ENCODE measurements at regions not wholly inside any gene's neighbourhood (a gene's known extent, or its start where the extent isn't known, plus 50 kb on each side); places are given as distances from the start of the nearest gene placed in this dataset.

- Histone ChIP-seq H3K36me3 (ENCODE audit: insufficient read depth, low read length) (no peaks in the 10 kb centered on the region), H3K27me3 (ENCODE audit: insufficient read depth, low read length, poor library complexity, severe bottlenecking) (no peaks in the 10 kb centered on the region), H2AFZ (ENCODE audit: low read length) (no peak overlapping the region), H4K20me1 (ENCODE audit: insufficient read depth, low read length, poor library complexity, severe bottlenecking) (no peaks in the 10 kb centered on the region), H3K4me2 (ENCODE audit: low read depth, low read length, poor library complexity, severe bottlenecking) (no peak overlapping the region), H3K79me2 (ENCODE audit: insufficient read depth, low read length) (no peaks in the 10 kb centered on the region), H3K4me3 (ENCODE audit: low read length, poor library complexity, severe bottlenecking) (no peak overlapping the region), H3F3A (ENCODE audit: low read depth) (no peaks in the 10 kb centered on the region), H3K4me1 (ENCODE audit: insufficient read depth, low read length, poor library complexity, severe bottlenecking) (no peaks in the 10 kb centered on the region), H3K9me3 (ENCODE audit: insufficient read depth, low read depth, low read length) (no peaks in the 10 kb centered on the region), H3K9ac (ENCODE audit: low read depth, low read length, poor library complexity, severe bottlenecking) (no peak overlapping the region), H3K9me2 (replicated peaks; ENCODE audit: low read depth, low read length) (no peaks in the 10 kb centered on the region)
- TF ChIP-seq, protein P1, sequence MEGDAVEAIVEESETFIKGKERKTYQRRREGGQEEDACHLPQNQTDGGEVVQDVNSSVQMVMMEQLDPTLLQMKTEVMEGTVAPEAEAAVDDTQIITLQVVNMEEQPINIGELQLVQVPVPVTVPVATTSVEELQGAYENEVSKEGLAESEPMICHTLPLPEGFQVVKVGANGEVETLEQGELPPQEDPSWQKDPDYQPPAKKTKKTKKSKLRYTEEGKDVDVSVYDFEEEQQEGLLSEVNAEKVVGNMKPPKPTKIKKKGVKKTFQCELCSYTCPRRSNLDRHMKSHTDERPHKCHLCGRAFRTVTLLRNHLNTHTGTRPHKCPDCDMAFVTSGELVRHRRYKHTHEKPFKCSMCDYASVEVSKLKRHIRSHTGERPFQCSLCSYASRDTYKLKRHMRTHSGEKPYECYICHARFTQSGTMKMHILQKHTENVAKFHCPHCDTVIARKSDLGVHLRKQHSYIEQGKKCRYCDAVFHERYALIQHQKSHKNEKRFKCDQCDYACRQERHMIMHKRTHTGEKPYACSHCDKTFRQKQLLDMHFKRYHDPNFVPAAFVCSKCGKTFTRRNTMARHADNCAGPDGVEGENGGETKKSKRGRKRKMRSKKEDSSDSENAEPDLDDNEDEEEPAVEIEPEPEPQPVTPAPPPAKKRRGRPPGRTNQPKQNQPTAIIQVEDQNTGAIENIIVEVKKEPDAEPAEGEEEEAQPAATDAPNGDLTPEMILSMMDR (conservative IDR thresholded peaks at IDR 0.05; ENCODE audit: low read length), result no peak
- no peak for TF ChIP-seq EZH2phosphoT487 (IDR thresholded peaks at IDR 0.05; ENCODE audit: borderline replicate concordance)
These were observed 568.2 kb upstream of the ZP4 start for GRCh38 chr1:238458899-238459298.

GRCh38 chr1:238457610-238458009 is 566.9 kb upstream of the ZP4 start:
- no peaks in the 10 kb centered on the region for H3K9me3 ChIP-seq (ENCODE audit: insufficient read depth, low read depth, low read length)
- H4K20me1 ChIP-seq (ENCODE audit: insufficient read depth, low read length, poor library complexity, severe bottlenecking), result no peaks in the 10 kb centered on the region
- H3K36me3 ChIP-seq (ENCODE audit: insufficient read depth, low read length), result no peaks in the 10 kb centered on the region
- TF ChIP-seq EZH2phosphoT487 (IDR thresholded peaks at IDR 0.05; ENCODE audit: borderline replicate concordance), result no peak
- TF ChIP-seq, protein P1 (conservative IDR thresholded peaks at IDR 0.05; ENCODE audit: low read length), result no peak
- H3K4me1 ChIP-seq (ENCODE audit: insufficient read depth, low read length, poor library complexity, severe bottlenecking), result no peaks in the 10 kb centered on the region
- no peaks in the 10 kb centered on the region for H3K79me2 ChIP-seq (ENCODE audit: insufficient read depth, low read length)
- no peaks in the 10 kb centered on the region for H3K9me2 ChIP-seq (replicated peaks; ENCODE audit: low read depth, low read length)
- no peak overlapping the region for H3K4me2 ChIP-seq (ENCODE audit: low read depth, low read length, poor library complexity, severe bottlenecking)
- H3F3A ChIP-seq (ENCODE audit: low read depth), result no peaks in the 10 kb centered on the region
- no peak overlapping the region for H3K4me3 ChIP-seq (ENCODE audit: low read length, poor library complexity, severe bottlenecking)
- H2AFZ ChIP-seq (ENCODE audit: low read length), result no peak overlapping the region
- H3K27me3 ChIP-seq (ENCODE audit: insufficient read depth, low read length, poor library complexity, severe bottlenecking), result no peaks in the 10 kb centered on the region
- H3K9ac ChIP-seq (ENCODE audit: low read depth, low read length, poor library complexity, severe bottlenecking), result no peak overlapping the region

DNA sequence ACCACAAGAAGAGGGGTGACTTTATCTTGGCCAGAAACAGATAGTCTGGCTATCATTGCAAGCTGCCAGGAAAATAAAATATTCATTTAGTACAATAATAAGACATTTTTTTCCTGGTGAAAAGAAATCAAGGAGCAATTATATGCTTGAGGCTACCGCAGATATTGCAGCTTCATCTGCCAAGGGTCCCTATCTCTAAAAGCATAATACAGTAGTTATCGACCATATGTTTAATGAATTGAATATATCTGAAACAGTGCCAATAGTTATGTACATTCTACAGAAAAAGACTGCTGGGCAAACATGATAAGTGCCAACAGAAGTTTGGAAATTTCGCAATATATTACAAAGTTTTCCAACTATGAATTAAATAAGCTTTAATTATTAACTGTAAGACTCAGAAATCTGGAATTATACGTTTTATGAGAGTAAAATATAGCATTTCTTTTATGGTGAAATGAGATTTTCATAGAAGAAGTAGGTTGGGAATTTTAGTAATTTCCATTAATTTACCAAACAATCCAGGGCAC is 561.1 kb upstream of the ZP4 start:
- H3K9ac ChIP-seq (ENCODE audit: low read depth, low read length, poor library complexity, severe bottlenecking), result no peak overlapping the region
- H3K79me2 ChIP-seq (ENCODE audit: insufficient read depth, low read length), result no peaks in the 10 kb centered on the region
- H3K4me3 ChIP-seq (ENCODE audit: low read length, poor library complexity, severe bottlenecking), result no peak overlapping the region
- H3K4me2 ChIP-seq (ENCODE audit: low read depth, low read length, poor library complexity, severe bottlenecking), result no peak overlapping the region
- no peak overlapping the region for H2AFZ ChIP-seq (ENCODE audit: low read length)
- no peaks in the 10 kb centered on the region for H3K4me1 ChIP-seq (ENCODE audit: insufficient read depth, low read length, poor library complexity, severe bottlenecking)
- H3K9me2 ChIP-seq (replicated peaks; ENCODE audit: low read depth, low read length), result no peaks in the 10 kb centered on the region
- TF ChIP-seq EZH2phosphoT487 (IDR thresholded peaks at IDR 0.05; ENCODE audit: borderline replicate concordance), result no peak
- TF ChIP-seq, protein P1 (conservative IDR thresholded peaks at IDR 0.05; ENCODE audit: low read length), result no peak
- H4K20me1 ChIP-seq (ENCODE audit: insufficient read depth, low read length, poor library complexity, severe bottlenecking), result no peaks in the 10 kb centered on the region
- H3F3A ChIP-seq (ENCODE audit: low read depth), result no peaks in the 10 kb centered on the region
- H3K36me3 ChIP-seq (ENCODE audit: insufficient read depth, low read length), result no peaks in the 10 kb centered on the region
- no peaks in the 10 kb centered on the region for H3K27me3 ChIP-seq (ENCODE audit: insufficient read depth, low read length, poor library complexity, severe bottlenecking)
- H3K9me3 ChIP-seq (ENCODE audit: insufficient read depth, low read depth, low read length), result no peaks in the 10 kb centered on the region
